ENCODE measurements at regions not wholly inside any gene's neighbourhood (a gene's known extent, or its start where the extent isn't known, plus 50 kb on each side); places are given as distances from the start of the nearest gene placed in this dataset.

DNA sequence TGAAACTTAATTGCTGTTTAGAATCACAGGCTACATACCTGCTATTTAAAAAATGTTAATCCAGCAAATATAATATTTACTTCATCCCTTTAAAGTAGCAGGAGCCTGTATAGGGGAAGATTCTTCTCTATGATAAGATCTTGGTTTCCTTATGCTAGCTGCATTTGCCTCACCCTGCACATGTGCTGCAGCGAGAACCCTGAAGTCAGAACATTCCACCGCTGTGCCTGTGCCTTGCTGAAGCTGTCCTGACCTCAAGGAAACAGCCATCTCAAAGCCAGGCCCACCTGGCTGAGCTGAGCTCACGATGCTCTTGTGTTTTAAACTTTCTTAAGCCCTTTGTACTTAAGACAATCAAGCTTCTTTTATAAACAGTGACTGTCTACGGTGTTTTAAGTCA is 355.0 kb upstream of the PCDH20 start:
- DNase-seq (no peak), ATAC-seq (ENCODE audit: poor library complexity) (no peak)
- H3K27ac ChIP-seq (ENCODE audit: low read depth in 1 of 2, low read length in 2 of 2) = no peak overlapping the region
- peaks cover 4% of the 10 kb centered on the region for H3K9me3 Mint-ChIP-seq
- no peaks in the 10 kb centered on the region for H3K27me3 Mint-ChIP-seq
- no peaks in the 10 kb centered on the region for H3K4me1 Mint-ChIP-seq (ENCODE audit: low read depth)
- no peaks in the 10 kb centered on the region for H3K27me3 ChIP-seq (ENCODE audit: control insufficient read depth in 1 of 2, insufficient read depth in 2 of 2, low read length in 2 of 2)
- peaks cover 11 to 13% of the 10 kb centered on the region in 2 experiments for H3K9me3 ChIP-seq (ENCODE audit: control insufficient read depth in 1 of 2, insufficient read depth in 1 of 2, low read length in 2 of 2)
- no peak overlapping the region for H3K27ac Mint-ChIP-seq
- H3K36me3 ChIP-seq (ENCODE audit: insufficient read depth, low read length) = no peaks in the 10 kb centered on the region
- intact Hi-C loops (cut with DNase I, micrococcal nuclease) = no loop called here
- ChIA-PET CTCF (no interaction called here), POLR2A (no interaction called here)
- H3K36me3 Mint-ChIP-seq (ENCODE audit: low read depth) = no peaks in the 10 kb centered on the region
- no peak overlapping the region for H3K4me3 ChIP-seq (ENCODE audit: low read length)
- no peaks in the 10 kb centered on the region for H3K4me1 ChIP-seq (ENCODE audit: insufficient read depth, low read length)
- TF ChIP-seq, protein P1, sequence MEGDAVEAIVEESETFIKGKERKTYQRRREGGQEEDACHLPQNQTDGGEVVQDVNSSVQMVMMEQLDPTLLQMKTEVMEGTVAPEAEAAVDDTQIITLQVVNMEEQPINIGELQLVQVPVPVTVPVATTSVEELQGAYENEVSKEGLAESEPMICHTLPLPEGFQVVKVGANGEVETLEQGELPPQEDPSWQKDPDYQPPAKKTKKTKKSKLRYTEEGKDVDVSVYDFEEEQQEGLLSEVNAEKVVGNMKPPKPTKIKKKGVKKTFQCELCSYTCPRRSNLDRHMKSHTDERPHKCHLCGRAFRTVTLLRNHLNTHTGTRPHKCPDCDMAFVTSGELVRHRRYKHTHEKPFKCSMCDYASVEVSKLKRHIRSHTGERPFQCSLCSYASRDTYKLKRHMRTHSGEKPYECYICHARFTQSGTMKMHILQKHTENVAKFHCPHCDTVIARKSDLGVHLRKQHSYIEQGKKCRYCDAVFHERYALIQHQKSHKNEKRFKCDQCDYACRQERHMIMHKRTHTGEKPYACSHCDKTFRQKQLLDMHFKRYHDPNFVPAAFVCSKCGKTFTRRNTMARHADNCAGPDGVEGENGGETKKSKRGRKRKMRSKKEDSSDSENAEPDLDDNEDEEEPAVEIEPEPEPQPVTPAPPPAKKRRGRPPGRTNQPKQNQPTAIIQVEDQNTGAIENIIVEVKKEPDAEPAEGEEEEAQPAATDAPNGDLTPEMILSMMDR (IDR thresholded peaks at IDR 0.05) = no peak
- no peak overlapping the region for H3K4me3 Mint-ChIP-seq

DNA sequence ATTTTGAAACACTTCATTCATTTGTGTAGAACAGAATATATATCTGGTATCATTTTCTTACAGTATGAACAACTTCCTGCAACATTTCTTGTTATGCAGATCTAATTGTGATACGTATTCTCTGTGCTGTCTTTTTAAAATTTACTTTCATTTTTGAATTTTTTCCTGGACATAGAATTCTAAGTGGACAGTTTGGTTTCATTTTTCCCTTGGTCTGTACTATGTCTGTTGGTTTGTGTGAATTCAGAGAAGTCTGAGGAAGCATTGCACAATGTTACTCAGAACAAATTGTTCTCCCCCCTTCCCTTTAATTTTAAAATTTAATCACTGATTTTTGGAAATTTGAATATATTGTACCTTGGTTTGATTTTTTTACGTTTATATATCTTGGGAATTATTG is 352.5 kb upstream of the PCDH20 start:
- no peaks in the 10 kb centered on the region for H3K27me3 ChIP-seq (ENCODE audit: control insufficient read depth in 1 of 2, insufficient read depth in 2 of 2, low read length in 2 of 2)
- H3K9me3 Mint-ChIP-seq = peaks cover 6% of the 10 kb centered on the region
- H3K36me3 Mint-ChIP-seq (ENCODE audit: low read depth) = no peaks in the 10 kb centered on the region
- H3K27ac ChIP-seq (ENCODE audit: low read depth in 1 of 2, low read length in 2 of 2) = no peak overlapping the region
- ChIA-PET POLR2A (no interaction called here), CTCF (no interaction called here)
- H3K4me1 ChIP-seq (ENCODE audit: insufficient read depth, low read length) = no peaks in the 10 kb centered on the region
- H3K4me3 ChIP-seq (ENCODE audit: low read length) = no peak overlapping the region
- no peaks in the 10 kb centered on the region for H3K36me3 ChIP-seq (ENCODE audit: insufficient read depth, low read length)
- TF ChIP-seq, protein P1 (IDR thresholded peaks at IDR 0.05) = no peak
- intact Hi-C loops (cut with DNase I, micrococcal nuclease) = no loop called here
- ATAC-seq (ENCODE audit: poor library complexity) (no peak), DNase-seq (no peak)
- H3K27me3 Mint-ChIP-seq = no peaks in the 10 kb centered on the region
- peaks cover 11 to 20% of the 10 kb centered on the region in 2 experiments for H3K9me3 ChIP-seq (ENCODE audit: control insufficient read depth in 1 of 2, insufficient read depth in 1 of 2, low read length in 2 of 2)
- H3K4me1 Mint-ChIP-seq (ENCODE audit: low read depth) = no peaks in the 10 kb centered on the region
- H3K27ac Mint-ChIP-seq = no peak overlapping the region
- H3K4me3 Mint-ChIP-seq = no peak overlapping the region

DNA sequence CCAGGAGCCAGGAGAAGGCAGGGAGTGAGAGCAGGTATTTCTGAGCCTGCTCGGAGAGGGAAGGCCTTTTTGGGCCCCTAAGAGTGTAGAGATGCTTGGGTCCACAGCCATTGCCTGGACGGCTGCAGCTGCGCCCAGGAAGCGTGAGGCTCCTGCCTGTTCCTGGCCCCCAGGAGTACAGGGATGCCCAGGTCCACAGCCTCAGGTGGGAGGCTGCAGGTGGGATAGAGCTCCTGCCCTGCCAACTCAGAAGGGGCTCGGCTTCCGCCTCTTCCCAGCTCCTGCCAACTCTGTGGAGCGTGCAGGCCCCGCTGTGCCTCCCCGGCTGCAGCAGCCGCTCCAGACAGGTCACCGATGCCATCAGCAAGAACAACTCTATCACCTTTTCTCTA is 351.0 kb upstream of the PCDH20 start:
- H3K4me3 ChIP-seq (ENCODE audit: low read length) = no peak overlapping the region
- H3K4me1 ChIP-seq (ENCODE audit: insufficient read depth, low read length) = no peaks in the 10 kb centered on the region
- H3K36me3 ChIP-seq (ENCODE audit: insufficient read depth, low read length) = no peaks in the 10 kb centered on the region
- H3K27ac ChIP-seq (ENCODE audit: low read depth in 1 of 2, low read length in 2 of 2) = no peak overlapping the region
- peaks cover 11 to 25% of the 10 kb centered on the region in 2 experiments for H3K9me3 ChIP-seq (ENCODE audit: control insufficient read depth in 1 of 2, insufficient read depth in 1 of 2, low read length in 2 of 2)
- ATAC-seq (ENCODE audit: poor library complexity) = no peak
- H3K27ac Mint-ChIP-seq = no peak overlapping the region
- no peak for DNase-seq
- TF ChIP-seq, protein P1 (IDR thresholded peaks at IDR 0.05) = no peak
- ChIA-PET POLR2A (no interaction called here), CTCF (no interaction called here)
- no peaks in the 10 kb centered on the region for H3K27me3 ChIP-seq (ENCODE audit: control insufficient read depth in 1 of 2, insufficient read depth in 2 of 2, low read length in 2 of 2)
- no peaks in the 10 kb centered on the region for H3K4me1 Mint-ChIP-seq (ENCODE audit: low read depth)
- no peaks in the 10 kb centered on the region for H3K36me3 Mint-ChIP-seq (ENCODE audit: low read depth)
- peaks cover 8% of the 10 kb centered on the region for H3K9me3 Mint-ChIP-seq
- no peaks in the 10 kb centered on the region for H3K27me3 Mint-ChIP-seq
- intact Hi-C loops (cut with DNase I, micrococcal nuclease) = no loop called here
- H3K4me3 Mint-ChIP-seq = no peak overlapping the region
